ENCODE measurements at regions not wholly inside any gene's neighbourhood (a gene's known extent, or its start where the extent isn't known, plus 50 kb on each side); places are given as distances from the start of the nearest gene placed in this dataset.

GRCh38 chr1:30244801-30245200 lies 478.6 kb downstream of the MATN1 start:
- ATAC-seq (ENCODE audit: insufficient read depth, low FRiP score) = no peak
- Histone ChIP-seq H3K9me3 (ENCODE audit: control insufficient read depth in 4 of 4, insufficient read depth in 3 of 4, low read length in 3 of 4) (no peaks in the 10 kb centered on the region), H3K4me3 (no peak overlapping the region), H3K27me3 (ENCODE audit: control insufficient read depth in 3 of 3, insufficient read depth in 3 of 3, low read length in 2 of 3) (peaks cover 0 to 29% (median 6%) of the 10 kb centered on the region in 3 donors), H3K36me3 (ENCODE audit: control insufficient read depth in 4 of 4, insufficient read depth in 4 of 4, low read length in 4 of 4) (no peaks in the 10 kb centered on the region), H3K9ac (ENCODE audit: insufficient read depth in 1 of 2, low read length in 2 of 2) (no peak overlapping the region), H3K27ac (ENCODE audit: low read depth in 1 of 2, low read length in 1 of 2) (no peak overlapping the region), H3K4me1 (ENCODE audit: control insufficient read depth in 5 of 5, insufficient read depth in 5 of 5, low read length in 5 of 5) (peaks cover 0 to 5% (median 0%) of the 10 kb centered on the region in 5 donors)
- WGBS, 2 donors = 92 to 94% methylated on average over 9 of the region's 9 CpGs
- TF ChIP-seq, protein P1, sequence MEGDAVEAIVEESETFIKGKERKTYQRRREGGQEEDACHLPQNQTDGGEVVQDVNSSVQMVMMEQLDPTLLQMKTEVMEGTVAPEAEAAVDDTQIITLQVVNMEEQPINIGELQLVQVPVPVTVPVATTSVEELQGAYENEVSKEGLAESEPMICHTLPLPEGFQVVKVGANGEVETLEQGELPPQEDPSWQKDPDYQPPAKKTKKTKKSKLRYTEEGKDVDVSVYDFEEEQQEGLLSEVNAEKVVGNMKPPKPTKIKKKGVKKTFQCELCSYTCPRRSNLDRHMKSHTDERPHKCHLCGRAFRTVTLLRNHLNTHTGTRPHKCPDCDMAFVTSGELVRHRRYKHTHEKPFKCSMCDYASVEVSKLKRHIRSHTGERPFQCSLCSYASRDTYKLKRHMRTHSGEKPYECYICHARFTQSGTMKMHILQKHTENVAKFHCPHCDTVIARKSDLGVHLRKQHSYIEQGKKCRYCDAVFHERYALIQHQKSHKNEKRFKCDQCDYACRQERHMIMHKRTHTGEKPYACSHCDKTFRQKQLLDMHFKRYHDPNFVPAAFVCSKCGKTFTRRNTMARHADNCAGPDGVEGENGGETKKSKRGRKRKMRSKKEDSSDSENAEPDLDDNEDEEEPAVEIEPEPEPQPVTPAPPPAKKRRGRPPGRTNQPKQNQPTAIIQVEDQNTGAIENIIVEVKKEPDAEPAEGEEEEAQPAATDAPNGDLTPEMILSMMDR (IDR thresholded peaks at IDR 0.05; ENCODE audit: control extremely low read depth, extremely low read depth) = no peak
- no peak for DNase-seq

GRCh38 chr1:30242722-30243457 lies 480.5 kb downstream of the MATN1 start:
- WGBS, 2 donors = 46 to 58% methylated on average over 5 of the region's 5 CpGs
- Histone ChIP-seq H3K27ac (ENCODE audit: low read depth in 1 of 2, low read length in 1 of 2) (no peak overlapping the region), H3K27me3 (ENCODE audit: control insufficient read depth in 3 of 3, insufficient read depth in 3 of 3, low read length in 2 of 3) (peaks cover 0 to 19% (median 2%) of the 10 kb centered on the region in 3 donors), H3K9me3 (ENCODE audit: control insufficient read depth in 4 of 4, insufficient read depth in 3 of 4, low read length in 3 of 4) (no peaks in the 10 kb centered on the region), H3K36me3 (ENCODE audit: control insufficient read depth in 4 of 4, insufficient read depth in 4 of 4, low read length in 4 of 4) (no peaks in the 10 kb centered on the region), H3K9ac (ENCODE audit: insufficient read depth in 1 of 2, low read length in 2 of 2) (no peak overlapping the region), H3K4me3 (no peak overlapping the region), H3K4me1 (ENCODE audit: control insufficient read depth in 5 of 5, insufficient read depth in 5 of 5, low read length in 5 of 5) (peaks cover 0 to 5% (median 0%) of the 10 kb centered on the region in 5 donors)
- TF ChIP-seq, protein P1 (IDR thresholded peaks at IDR 0.05; ENCODE audit: control extremely low read depth, extremely low read depth) = no peak
- ATAC-seq (ENCODE audit: insufficient read depth, low FRiP score) = no peak
- DNase-seq = no peak

DNA sequence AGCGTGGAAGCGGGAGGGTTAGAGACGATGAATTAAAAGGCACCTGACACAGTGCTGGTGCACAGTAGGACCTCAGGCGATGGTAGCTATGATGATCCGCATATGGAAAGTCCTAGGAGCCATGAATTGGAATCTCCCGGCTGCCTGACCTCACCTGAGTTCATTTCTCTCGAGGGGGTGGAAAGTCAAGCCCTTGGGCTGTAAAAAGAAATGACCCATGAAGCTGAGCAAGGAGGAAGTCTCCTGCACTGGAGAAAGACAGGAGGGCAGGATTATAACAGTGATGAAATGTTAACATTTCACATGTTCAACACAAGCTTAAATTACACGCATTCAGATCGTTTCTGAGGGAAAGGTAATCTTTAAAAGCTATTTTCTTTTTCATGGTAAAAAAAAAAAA lies 481.2 kb downstream of the MATN1 start:
- no peak for ATAC-seq (ENCODE audit: insufficient read depth, low FRiP score)
- H3K27me3 ChIP-seq (ENCODE audit: control insufficient read depth in 3 of 3, insufficient read depth in 3 of 3, low read length in 2 of 3) = peaks cover 0 to 17% (median 2%) of the 10 kb centered on the region in 3 donors
- TF ChIP-seq, protein P1 (IDR thresholded peaks at IDR 0.05; ENCODE audit: control extremely low read depth, extremely low read depth) = no peak

More for the DNA sequence above, 481.2 kb downstream of the MATN1 start:
- Histone ChIP-seq H3K36me3 (ENCODE audit: control insufficient read depth in 4 of 4, insufficient read depth in 4 of 4, low read length in 4 of 4) (no peaks in the 10 kb centered on the region), H3K9me3 (ENCODE audit: control insufficient read depth in 4 of 4, insufficient read depth in 3 of 4, low read length in 3 of 4) (peaks cover 0 to 5% (median 0%) of the 10 kb centered on the region in 4 donors), H3K9ac (ENCODE audit: insufficient read depth in 1 of 2, low read length in 2 of 2) (no peak overlapping the region), H3K4me3 (no peak overlapping the region), H3K4me1 (ENCODE audit: control insufficient read depth in 5 of 5, insufficient read depth in 5 of 5, low read length in 5 of 5) (peaks cover 0 to 5% (median 0%) of the 10 kb centered on the region in 5 donors), H3K27ac (ENCODE audit: low read depth in 1 of 2, low read length in 1 of 2) (no peak overlapping the region)
- WGBS, 2 donors = 71 to 72% methylated on average over 9 of the region's 9 CpGs
- no peak for DNase-seq
